Stomach smooth muscle (tissue), 2 donors: ENCODE measurements at regions not wholly inside any gene's neighbourhood (a gene's known extent, or its start where the extent isn't known, plus 50 kb on each side); places are given as distances from the start of the nearest gene placed in this dataset.
"Not testable (repeated sequence)": the region's sequence is repeated elsewhere in the genome, so short reads cannot be mapped to it uniquely, and the experiment has no call there.

Source experiments
- H3K27ac ChIP-seq: one replicate; pipeline ENCODE4 v1.7.0; 2013; ENCODE audit warnings: mild to moderate bottlenecking, low read length, inconsistent platforms
- H3K27me3 ChIP-seq, 2 donors: one replicate each; pipeline ENCODE4 v1.7.0; 2013; ENCODE audit warnings: low read length in 2 of 2; ENCODE audit not compliant: insufficient read depth in 2 of 2, control insufficient read depth in 1 of 2
- H3K36me3 ChIP-seq, 2 donors: one replicate each; pipeline ENCODE4 v1.7.0; 2013; ENCODE audit warnings: low read length in 2 of 2; ENCODE audit not compliant: control insufficient read depth in 2 of 2, insufficient read depth in 2 of 2
- H3K4me1 ChIP-seq: one replicate; pipeline ENCODE4 v1.7.0; 2013; ENCODE audit warnings: low read length; ENCODE audit not compliant: control insufficient read depth, insufficient read depth
- H3K4me3 ChIP-seq, 2 donors: one replicate each; pipeline ENCODE4 v1.7.0; 2013; ENCODE audit warnings: low read length in 2 of 2
- H3K9ac ChIP-seq, 2 donors: one replicate each; pipeline ENCODE4 v1.7.0; 2013; ENCODE audit warnings: low read length in 2 of 2, mild to moderate bottlenecking in 1 of 2
- H3K9me3 ChIP-seq, 2 donors: one replicate each; pipeline ENCODE4 v1.7.0; 2013; ENCODE audit warnings: low read length in 2 of 2; ENCODE audit not compliant: control insufficient read depth in 2 of 2
- donor health status: healthy.
- donor health status: Pancreatic carcinoma.

- Histone ChIP-seq H3K36me3 (no peaks in the 10 kb centered on the region), H3K4me1 (no peaks in the 10 kb centered on the region)
These were observed 154.6 kb upstream of the NRBF2 start for GRCh38 chr10:62978482-62978881.

GRCh38 chr10:62974795-62975194 is 158.3 kb upstream of the NRBF2 start:
- H3K36me3 ChIP-seq, H3K4me3 ChIP-seq, H3K4me1 ChIP-seq, H3K9ac ChIP-seq, H3K9me3 ChIP-seq, H3K27me3 ChIP-seq, H3K27ac ChIP-seq: not testable (repeated sequence)

More at GRCh38 chr10:62978482-62978881, 154.6 kb upstream of the NRBF2 start:
- no peaks in the 10 kb centered on the region for H3K9me3 ChIP-seq
- H3K27me3 ChIP-seq = no peaks in the 10 kb centered on the region
- no peak overlapping the region for H3K4me3 ChIP-seq
- H3K27ac ChIP-seq = no peak overlapping the region
- H3K9ac ChIP-seq = no peak overlapping the region

GRCh38 chr10:62972103-62972502 is 155.9 kb upstream of the EGR2 start:
- no peaks in the 10 kb centered on the region for H3K9me3 ChIP-seq
- no peaks in the 10 kb centered on the region for H3K27me3 ChIP-seq
- H3K4me1 ChIP-seq = no peaks in the 10 kb centered on the region
- no peak overlapping the region for H3K9ac ChIP-seq
- no peak overlapping the region for H3K4me3 ChIP-seq
- H3K27ac ChIP-seq = no peak overlapping the region
- H3K36me3 ChIP-seq = no peaks in the 10 kb centered on the region

GRCh38 chr10:62964026-62964425 is 147.9 kb upstream of the EGR2 start:
- Histone ChIP-seq H3K9me3 (peaks cover 0 to 3% of the 10 kb centered on the region in 2 donors), H3K4me3 (no peak overlapping the region), H3K4me1 (no peaks in the 10 kb centered on the region), H3K27me3 (no peaks in the 10 kb centered on the region), H3K27ac (no peak overlapping the region), H3K9ac (no peak overlapping the region), H3K36me3 (no peaks in the 10 kb centered on the region)

GRCh38 chr10:62961951-62962523 is 145.9 kb upstream of the EGR2 start:
- Histone ChIP-seq H3K4me3 (no peak overlapping the region), H3K9ac (no peak overlapping the region)

GRCh38 chr10:62960416-62960815 is 144.2 kb upstream of the EGR2 start:
- H3K4me1 ChIP-seq = no peaks in the 10 kb centered on the region
- H3K9ac ChIP-seq = no peak overlapping the region
- H3K36me3 ChIP-seq = no peaks in the 10 kb centered on the region
- H3K27ac ChIP-seq = no peak overlapping the region
- H3K4me3 ChIP-seq = no peak overlapping the region
- H3K27me3 ChIP-seq = no peaks in the 10 kb centered on the region
- peaks cover 0 to 3% of the 10 kb centered on the region in 2 donors for H3K9me3 ChIP-seq

More at GRCh38 chr10:62961951-62962523, 145.9 kb upstream of the EGR2 start:
- H3K4me1 ChIP-seq = no peaks in the 10 kb centered on the region
- no peaks in the 10 kb centered on the region for H3K27me3 ChIP-seq
- H3K27ac ChIP-seq = no peak overlapping the region
- H3K9me3 ChIP-seq = peaks cover 0 to 3% of the 10 kb centered on the region in 2 donors
- H3K36me3 ChIP-seq = no peaks in the 10 kb centered on the region

GRCh38 chr10:62959553-62959952 is 143.4 kb upstream of the EGR2 start:
- Histone ChIP-seq H3K36me3 (no peaks in the 10 kb centered on the region), H3K4me3 (no peak overlapping the region), H3K27me3 (no peaks in the 10 kb centered on the region), H3K4me1 (no peaks in the 10 kb centered on the region), H3K9ac (no peak overlapping the region), H3K9me3 (peaks cover 0 to 3% of the 10 kb centered on the region in 2 donors), H3K27ac (no peak overlapping the region)

- Histone ChIP-seq H3K27ac (no peak overlapping the region), H3K4me3 (no peak overlapping the region)
These were observed 142.8 kb upstream of the EGR2 start for GRCh38 chr10:62958980-62959379.

GRCh38 chr10:62946278-62946677 is 130.1 kb upstream of the EGR2 start:
- no peak overlapping the region for H3K9ac ChIP-seq
- H3K27ac ChIP-seq = no peak overlapping the region
- no peaks in the 10 kb centered on the region for H3K9me3 ChIP-seq
- H3K4me1 ChIP-seq = no peaks in the 10 kb centered on the region
- no peak overlapping the region for H3K4me3 ChIP-seq
- no peaks in the 10 kb centered on the region for H3K27me3 ChIP-seq
- no peaks in the 10 kb centered on the region for H3K36me3 ChIP-seq

More at GRCh38 chr10:62958980-62959379, 142.8 kb upstream of the EGR2 start:
- no peaks in the 10 kb centered on the region for H3K36me3 ChIP-seq
- peaks cover 0 to 3% of the 10 kb centered on the region in 2 donors for H3K9me3 ChIP-seq
- no peaks in the 10 kb centered on the region for H3K27me3 ChIP-seq
- no peak overlapping the region for H3K9ac ChIP-seq
- H3K4me1 ChIP-seq = no peaks in the 10 kb centered on the region

GRCh38 chr10:62939698-62940097 is 123.5 kb upstream of the EGR2 start:
- H3K27ac ChIP-seq = no peak overlapping the region
- H3K36me3 ChIP-seq = no peaks in the 10 kb centered on the region
- no peak overlapping the region for H3K4me3 ChIP-seq
- no peaks in the 10 kb centered on the region for H3K9me3 ChIP-seq
- no peaks in the 10 kb centered on the region for H3K27me3 ChIP-seq
- H3K4me1 ChIP-seq = no peaks in the 10 kb centered on the region
- no peak overlapping the region for H3K9ac ChIP-seq

- H3K9me3 ChIP-seq = no peaks in the 10 kb centered on the region
- no peak overlapping the region for H3K27ac ChIP-seq
- no peak overlapping the region for H3K9ac ChIP-seq
- no peaks in the 10 kb centered on the region for H3K4me1 ChIP-seq
- H3K4me3 ChIP-seq = no peak overlapping the region
- H3K27me3 ChIP-seq = no peaks in the 10 kb centered on the region
- H3K36me3 ChIP-seq = no peaks in the 10 kb centered on the region
These were observed 122.5 kb upstream of the EGR2 start for GRCh38 chr10:62938672-62939071.
